DMS153 treated with DMSO at 0.1 percent for 48 hours (cell line): ENCODE measurements at regions not wholly inside any gene's neighbourhood (a gene's known extent, or its start where the extent isn't known, plus 50 kb on each side); places are given as distances from the start of the nearest gene placed in this dataset.

Source experiments
- DNase-seq: peaks from one replicate; lab custom pipeline; 2025; ENCODE audit not compliant: unreplicated experiment; lab: John Stamatoyannopoulos, UW

DNA sequence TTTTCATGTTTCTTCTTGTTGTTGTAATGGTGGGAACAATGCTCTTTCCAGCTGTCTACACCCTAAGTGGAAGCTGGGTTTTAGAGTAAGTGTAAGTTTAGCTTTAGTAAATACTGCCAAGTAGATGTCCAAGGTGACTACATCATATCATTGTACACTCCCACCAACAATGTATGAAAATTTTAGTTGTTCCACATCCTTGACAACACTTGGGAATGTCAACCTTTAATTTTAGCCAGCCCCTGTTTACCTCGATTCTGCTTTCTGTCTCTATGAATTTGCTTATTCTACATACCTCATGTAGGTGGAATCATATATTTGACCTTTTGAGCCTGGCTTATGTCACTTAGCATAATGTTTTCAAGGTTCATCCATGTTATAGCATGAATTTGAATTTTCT is 93.0 kb downstream of the MTPAP start:
- DNase-seq: no peak

DNA sequence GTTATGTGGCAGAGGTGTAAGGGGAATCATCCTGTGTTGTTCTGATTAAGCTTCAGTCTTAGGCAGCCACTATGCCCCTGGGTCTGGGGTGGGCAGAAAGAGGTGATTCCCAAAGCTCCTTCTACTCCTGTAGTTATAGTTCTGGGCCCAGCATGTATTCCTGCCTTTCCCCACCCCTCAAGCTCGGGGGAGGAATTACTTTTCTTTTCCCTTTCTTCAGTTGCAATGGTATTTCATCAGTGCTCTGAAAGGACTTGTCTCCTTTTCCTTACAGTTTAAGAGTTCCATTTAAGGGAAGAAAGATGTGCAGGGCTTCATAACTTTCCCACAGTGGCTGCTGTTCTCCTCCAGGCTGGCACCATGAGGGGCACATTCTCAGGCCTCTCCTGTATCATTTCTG is 94.2 kb downstream of the MTPAP start:
- DNase-seq: no peak

GRCh38 chr10:30248728-30249127 is 100.3 kb downstream of the MTPAP start:
- DNase-seq: no peak

- DNase-seq: no peak
Observed at GRCh38 chr10:30247704-30248103, 101.4 kb downstream of the MTPAP start.

GRCh38 chr10:30241422-30242110 is 107.5 kb downstream of the MTPAP start:
- DNase-seq: no peak

GRCh38 chr10:30238836-30239235 is 110.2 kb downstream of the MTPAP start:
- DNase-seq: no peak

- no peak for DNase-seq
Observed at GRCh38 chr10:30233186-30233959, 115.7 kb downstream of the MTPAP start.

DNA sequence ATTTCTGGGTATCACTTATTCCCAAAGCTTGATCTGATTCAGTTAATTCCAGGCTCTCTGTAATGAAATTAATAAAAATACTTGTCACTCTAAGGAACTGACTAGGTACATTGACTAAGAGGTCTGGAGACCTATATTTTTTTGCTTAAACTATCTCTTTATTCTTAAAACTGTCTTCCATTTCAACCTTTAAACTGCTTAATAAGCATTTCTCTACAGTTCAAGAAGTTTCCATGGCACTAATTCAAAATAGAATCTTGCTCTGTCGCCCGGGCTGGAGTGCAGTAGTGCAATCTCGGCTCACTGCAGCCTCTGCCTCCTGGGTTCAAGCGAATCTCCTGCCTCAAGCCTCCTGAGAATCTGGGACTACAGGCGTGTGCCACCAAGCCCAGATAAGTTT is 117.4 kb downstream of the MTPAP start:
- DNase-seq: no peak

DNA sequence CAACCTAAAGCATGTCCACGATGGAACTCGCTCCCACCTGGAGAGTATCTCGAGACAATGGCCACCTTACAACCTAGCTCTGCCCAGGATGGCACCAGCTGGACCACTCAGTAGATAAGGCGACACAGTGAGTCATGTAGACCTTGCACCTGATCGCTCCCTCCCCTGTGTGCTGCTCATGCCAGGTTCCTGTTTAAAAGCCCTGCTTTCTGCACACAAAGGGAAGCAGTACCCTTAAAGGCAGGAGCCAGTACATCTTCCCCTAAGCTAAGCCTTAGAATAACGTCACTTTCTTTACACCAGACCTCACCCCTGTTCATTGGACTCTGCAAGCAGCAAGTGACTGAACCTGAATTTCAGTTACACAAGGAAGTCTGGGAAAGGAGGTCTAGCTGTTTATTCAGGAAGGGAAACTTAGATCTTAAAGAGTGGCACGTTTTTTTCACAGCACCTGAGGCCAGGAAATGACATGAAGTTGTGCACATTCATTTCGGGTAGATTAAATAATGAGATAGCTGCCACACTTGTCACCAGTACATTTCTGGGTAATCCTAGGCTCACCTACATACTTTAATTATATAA is 117.9 kb downstream of the MTPAP start:
- DNase-seq: no peak

DNA sequence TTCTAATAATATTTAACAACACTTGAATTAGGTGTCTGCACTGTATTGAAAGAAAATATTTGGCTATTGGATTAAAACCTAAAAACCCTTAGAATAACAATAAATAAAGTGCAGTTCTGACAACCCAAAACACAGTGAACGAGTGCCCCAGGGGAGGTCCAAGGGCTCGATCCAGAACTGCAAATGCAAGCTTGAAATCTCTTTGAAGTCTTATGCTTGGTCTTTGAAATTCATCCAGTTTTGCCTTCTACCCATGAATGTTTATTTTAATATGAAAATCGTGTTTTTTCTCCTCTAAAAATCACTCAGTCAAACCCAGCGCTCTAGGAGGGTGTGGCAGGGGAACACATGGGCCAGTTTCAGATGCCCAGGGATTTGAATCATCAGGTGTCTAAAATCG is 119.5 kb downstream of the MTPAP start:
- no peak for DNase-seq

GRCh38 chr10:30228417-30229036 is 120.6 kb downstream of the MTPAP start:
- no peak for DNase-seq

- no peak for DNase-seq
Observed at GRCh38 chr10:30227481-30227880, 121.6 kb downstream of the MTPAP start.

DNA sequence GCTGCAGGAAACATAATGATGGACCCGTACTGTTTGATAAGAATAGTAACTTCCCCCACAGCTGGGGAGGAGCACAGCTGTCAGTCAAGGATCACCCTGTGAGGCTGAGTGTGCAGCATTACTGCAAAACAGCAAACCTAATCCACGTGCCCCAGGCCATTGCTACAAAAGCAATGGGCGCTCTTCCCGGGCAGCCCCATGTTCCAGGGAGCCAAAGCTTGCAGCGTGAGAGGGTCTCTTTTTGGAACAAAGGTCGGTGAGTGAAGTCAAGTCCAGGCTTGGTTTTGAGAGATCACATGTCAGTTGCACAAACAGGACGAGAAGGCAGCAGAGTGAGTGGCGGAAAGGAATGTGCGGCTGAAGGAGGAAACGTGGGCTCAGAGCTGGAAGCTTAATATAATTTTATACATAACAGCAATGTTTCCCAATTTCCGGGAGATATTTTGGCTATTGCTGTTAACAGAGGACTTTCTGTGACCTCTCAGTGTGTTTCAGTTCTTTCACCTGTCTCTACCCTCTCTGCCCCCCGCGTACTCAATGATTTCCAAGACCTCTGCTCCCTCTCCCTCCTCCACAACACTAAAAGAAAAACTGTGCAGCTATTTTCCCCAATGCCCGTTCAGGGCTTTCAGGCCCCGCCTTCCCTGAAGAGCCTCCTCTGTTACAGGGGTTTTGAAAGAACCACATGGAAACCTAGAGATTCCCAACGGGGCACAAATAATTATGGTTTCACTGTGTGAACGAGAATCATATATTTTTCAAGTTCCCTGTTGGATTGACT is 128.9 kb downstream of the MTPAP start:
- peak; percentile 4 for DNase-seq

DNA sequence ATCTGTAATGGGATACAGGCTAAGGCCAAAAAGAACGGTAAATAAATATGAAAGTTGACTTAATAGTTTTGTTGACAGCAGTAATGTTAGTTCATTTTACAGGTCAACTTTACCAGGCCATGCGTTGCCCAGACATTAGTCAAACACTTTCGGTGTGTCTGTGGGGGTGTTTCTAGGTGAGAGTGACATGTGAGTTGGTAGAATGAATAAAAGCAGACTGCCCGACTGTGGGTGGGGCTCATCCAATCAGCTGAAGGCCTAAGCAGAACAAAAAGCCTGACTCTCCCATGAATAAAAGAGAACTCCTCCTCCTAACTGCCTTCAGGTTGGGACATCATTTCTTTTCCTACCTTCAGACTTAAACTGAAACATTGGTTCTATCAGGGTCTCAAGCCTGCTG is 132.3 kb downstream of the MTPAP start:
- no peak for DNase-seq

DNA sequence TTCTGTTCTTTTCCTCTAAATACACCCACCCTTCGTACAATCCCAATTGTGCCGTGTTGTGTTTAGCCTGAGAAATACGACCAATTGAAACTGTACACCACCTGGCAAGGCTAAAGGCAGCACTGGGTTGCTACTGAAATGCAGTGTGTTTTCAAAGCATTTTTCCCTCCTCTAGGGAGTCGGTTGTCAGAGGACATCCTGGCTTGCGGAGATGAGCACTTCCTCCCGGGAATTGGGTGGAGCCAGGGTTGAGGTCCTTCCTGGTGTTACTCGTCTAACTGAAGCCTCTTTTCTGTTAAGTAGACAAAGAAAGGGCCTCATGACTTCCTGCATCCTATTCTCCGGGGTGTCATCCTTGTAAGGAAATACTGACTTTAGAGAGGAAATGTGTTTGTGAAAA is 133.5 kb downstream of the MTPAP start:
- DNase-seq: peak; percentile 2

- no peak for DNase-seq
Observed at GRCh38 chr10:30215141-30215540, 133.9 kb downstream of the MTPAP start.

DNA sequence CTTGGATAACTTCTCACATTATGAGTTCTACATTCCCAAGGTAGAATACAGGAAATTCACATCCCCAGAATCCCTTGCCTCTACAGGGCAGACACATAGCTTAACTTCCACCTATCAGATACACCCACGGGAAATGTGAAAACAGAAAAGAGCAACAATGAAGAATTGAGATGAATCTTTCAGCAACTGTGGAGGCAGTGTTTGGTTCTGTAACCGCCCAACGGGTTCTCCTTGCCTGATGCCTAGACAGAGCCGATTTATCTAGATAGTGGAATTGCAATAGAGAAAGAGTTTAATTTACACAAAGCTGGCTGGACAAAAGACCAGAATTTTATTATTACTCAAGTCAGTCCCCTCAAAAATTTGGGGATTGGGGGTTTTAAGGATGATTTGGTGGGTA is 138.8 kb downstream of the MTPAP start:
- DNase-seq: no peak

DNA sequence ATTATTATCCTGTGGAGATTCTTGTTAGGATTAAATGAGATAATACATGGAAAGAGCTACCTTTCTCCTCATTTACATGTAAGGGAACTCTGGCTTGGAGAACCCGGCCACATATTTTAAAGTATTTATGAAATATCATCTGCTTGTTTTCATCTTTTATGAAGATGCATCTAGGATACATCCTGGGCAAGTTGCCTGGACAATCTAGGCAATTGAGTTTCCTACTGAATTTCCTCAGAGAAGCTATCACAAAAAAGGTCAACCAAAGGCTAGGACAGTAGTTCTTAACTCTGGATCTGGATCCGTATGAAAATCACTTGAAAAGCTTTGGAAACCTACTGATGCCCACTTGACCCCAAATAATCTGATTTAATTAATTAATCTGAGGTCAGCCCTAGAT is 140.7 kb downstream of the MTPAP start:
- no peak for DNase-seq

DNA sequence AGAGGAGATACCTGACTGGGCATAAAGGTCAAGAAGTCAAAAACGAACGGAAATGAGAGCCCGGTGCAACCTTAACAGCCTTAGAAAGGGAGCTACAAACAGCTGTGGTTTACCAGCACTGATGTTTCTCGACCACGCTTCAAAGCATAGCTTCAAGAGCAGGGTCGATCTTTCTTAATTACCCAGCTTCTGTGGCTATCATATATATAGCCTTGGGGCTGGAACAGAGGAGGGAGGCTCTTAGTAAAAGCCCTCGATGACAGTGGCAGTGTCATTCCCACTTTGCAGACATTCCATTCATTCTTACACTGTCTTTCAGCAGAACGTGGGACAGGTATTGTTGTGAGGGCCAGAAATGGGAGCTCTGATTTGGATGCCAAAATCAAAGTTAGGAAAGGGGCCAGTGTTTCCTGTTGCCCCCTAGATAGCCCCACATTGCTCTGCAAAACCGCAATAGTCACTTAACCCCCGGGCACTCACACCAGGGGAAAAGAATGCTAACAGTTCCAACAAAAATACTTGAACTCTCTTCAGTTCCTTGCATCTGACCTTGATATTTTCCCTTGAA is 141.5 kb downstream of the MTPAP start:
- DNase-seq: no peak

GRCh38 chr10:30200017-30200415 is 140.6 kb upstream of the JCAD start:
- no peak for DNase-seq
